Right lobe of liver (tissue), 4 donors: ENCODE measurements at regions not wholly inside any gene's neighbourhood (a gene's known extent, or its start where the extent isn't known, plus 50 kb on each side); places are given as distances from the start of the nearest gene placed in this dataset.

ENCODE experiments used
- POLR2A ChIP-seq: fragments of 450-650 bp; IDR thresholded peaks from one replicate; pipeline ENCODE4 v1.6.1; 2017; ENCODE audit warnings: antibody characterized with exemption, mild to moderate bottlenecking
- TF ChIP-seq, protein P1 (sequence below), 4 donors: fragments of 200-600 bp in 3 of 4; fragments of 450-650 bp in 1 of 4; IDR thresholded peaks; one replicate each; pipeline versions ENCODE4 v1.5.1 to v1.8.0; 2016 to 2022; ENCODE audit warnings: antibody characterized with exemption in 4 of 4, mild to moderate bottlenecking in 2 of 4
- donor health status: DM: no; HTN: no; CAD: no.
- donor health status: DM: no; HTN: no; CAD: no.
- donor health status: DM: no; HTN: yes; CAD: no.

DNA sequence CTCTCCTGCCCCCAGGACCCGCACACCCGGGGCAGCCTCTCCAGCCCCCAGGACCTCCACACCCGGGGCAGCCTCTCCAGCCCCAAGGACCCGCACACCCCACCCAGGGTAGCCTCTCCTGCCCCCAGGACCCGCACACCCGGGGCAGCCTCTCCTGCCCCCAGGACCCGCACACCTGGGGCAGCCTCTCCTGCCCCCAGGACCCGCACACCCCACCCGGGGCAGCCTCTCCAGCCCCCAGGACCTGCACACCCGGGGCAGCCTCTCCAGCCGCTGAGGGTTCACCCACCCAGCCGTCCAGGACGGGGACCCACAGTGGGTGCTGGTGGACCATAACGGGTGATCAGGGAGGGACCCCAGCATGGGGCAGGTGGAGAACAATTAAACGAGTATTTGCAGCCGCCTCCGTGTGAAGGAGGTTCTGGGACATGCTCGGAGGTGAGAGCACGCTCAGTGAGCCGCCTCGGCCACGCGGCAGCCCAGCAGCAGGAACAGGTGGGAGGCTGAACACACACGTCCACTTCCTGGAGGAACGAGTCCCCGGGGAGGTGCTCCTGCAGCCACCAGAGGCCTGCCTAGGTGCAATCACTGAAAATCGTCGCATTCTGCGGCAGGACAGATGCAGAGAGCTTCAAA is 107.9 kb downstream of the PDGFA start:
- no peak for TF ChIP-seq POLR2A
- TF ChIP-seq, protein P1, sequence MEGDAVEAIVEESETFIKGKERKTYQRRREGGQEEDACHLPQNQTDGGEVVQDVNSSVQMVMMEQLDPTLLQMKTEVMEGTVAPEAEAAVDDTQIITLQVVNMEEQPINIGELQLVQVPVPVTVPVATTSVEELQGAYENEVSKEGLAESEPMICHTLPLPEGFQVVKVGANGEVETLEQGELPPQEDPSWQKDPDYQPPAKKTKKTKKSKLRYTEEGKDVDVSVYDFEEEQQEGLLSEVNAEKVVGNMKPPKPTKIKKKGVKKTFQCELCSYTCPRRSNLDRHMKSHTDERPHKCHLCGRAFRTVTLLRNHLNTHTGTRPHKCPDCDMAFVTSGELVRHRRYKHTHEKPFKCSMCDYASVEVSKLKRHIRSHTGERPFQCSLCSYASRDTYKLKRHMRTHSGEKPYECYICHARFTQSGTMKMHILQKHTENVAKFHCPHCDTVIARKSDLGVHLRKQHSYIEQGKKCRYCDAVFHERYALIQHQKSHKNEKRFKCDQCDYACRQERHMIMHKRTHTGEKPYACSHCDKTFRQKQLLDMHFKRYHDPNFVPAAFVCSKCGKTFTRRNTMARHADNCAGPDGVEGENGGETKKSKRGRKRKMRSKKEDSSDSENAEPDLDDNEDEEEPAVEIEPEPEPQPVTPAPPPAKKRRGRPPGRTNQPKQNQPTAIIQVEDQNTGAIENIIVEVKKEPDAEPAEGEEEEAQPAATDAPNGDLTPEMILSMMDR (IDR thresholded peaks at IDR 0.05) = no peak
